SK-N-SH treated with all-trans-retinoic acid at 6 μM for 48 hours (cell line): ENCODE measurements at regions not wholly inside any gene's neighbourhood (a gene's known extent, or its start where the extent isn't known, plus 50 kb on each side); places are given as distances from the start of the nearest gene placed in this dataset.

Experiments
- ATAC-seq: fragments of 200-7000 bp; cut with Tn5 transposase; 3 replicates; pipeline ENCODE4 v1.9.1; 2020; ENCODE audit warnings: mild to moderate bottlenecking, moderate library complexity
- ARNTL ChIP-seq: fragments of 450-650 bp; formaldehyde crosslinking; IDR thresholded peaks from 2 replicates; pipeline ENCODE4 v1.5.0; 2020; ENCODE audit warnings: low read depth, mild to moderate bottlenecking, moderate library complexity, borderline replicate concordance
- BACH2 ChIP-seq: fragments of 250-450 bp; sonication (Bioruptor Pico); IDR thresholded peaks from 2 replicates; pipeline ENCODE4 v1.9.0; 2021; ENCODE audit warnings: mild to moderate bottlenecking, borderline replicate concordance
- CSDC2 ChIP-seq: fragments of 250-450 bp; sonication (Bioruptor Pico); IDR thresholded peaks from 2 replicates; pipeline ENCODE4 v1.5.0; 2020; ENCODE audit warnings: mild to moderate bottlenecking, moderate library complexity
- ISL1 ChIP-seq: fragments of 250-450 bp; sonication (Bioruptor Pico); IDR thresholded peaks from 2 replicates; pipeline ENCODE4 v2.1.2; 2022; ENCODE audit warnings: mild to moderate bottlenecking, moderate library complexity
- OSR1 ChIP-seq: fragments of 250-450 bp; sonication (Bioruptor Pico); IDR thresholded peaks from 2 replicates; pipeline ENCODE4 v1.8.0; 2022; ENCODE audit warnings: moderate library complexity, mild to moderate bottlenecking, inconsistent platforms
- PPARA ChIP-seq: fragments of 250-450 bp; sonication (Bioruptor Pico); IDR thresholded peaks from 2 replicates; pipeline ENCODE4 v1.5.0; 2020; ENCODE audit warnings: mild to moderate bottlenecking, borderline replicate concordance
- RARB ChIP-seq: fragments of 250-450 bp; sonication (Bioruptor Pico); IDR thresholded peaks from 2 replicates; pipeline ENCODE4 v1.8.0; 2021; ENCODE audit warnings: mild to moderate bottlenecking, moderate library complexity
- TCF4 ChIP-seq: fragments of 250-450 bp; sonication (Bioruptor Pico); IDR thresholded peaks from 2 replicates; pipeline ENCODE4 v1.8.0; 2021; ENCODE audit warnings: mild to moderate bottlenecking, moderate library complexity, borderline replicate concordance
- TOX ChIP-seq: fragments of 250-450 bp; sonication (Bioruptor Pico); IDR thresholded peaks from 2 replicates; pipeline ENCODE4 v1.8.0; 2021; ENCODE audit warnings: mild to moderate bottlenecking, moderate library complexity, borderline replicate concordance
- ZC3H10 ChIP-seq: fragments of 250-450 bp; sonication (Bioruptor Pico); IDR thresholded peaks from 2 replicates; pipeline ENCODE4 v1.5.1; 2021; ENCODE audit warnings: mild to moderate bottlenecking, moderate library complexity
- ZFP30 ChIP-seq: fragments of 450-650 bp; formaldehyde crosslinking; IDR thresholded peaks from 2 replicates; pipeline ENCODE4 v1.5.0; 2022; ENCODE audit warnings: mild to moderate bottlenecking, moderate library complexity
- ZNF70 ChIP-seq: fragments of 450-650 bp; formaldehyde crosslinking; IDR thresholded peaks from 2 replicates; pipeline ENCODE4 v1.5.0; 2020; ENCODE audit warnings: mild to moderate bottlenecking, moderate library complexity
- ZNF8 ChIP-seq: fragments of 450-650 bp; formaldehyde crosslinking; IDR thresholded peaks from 2 replicates; pipeline ENCODE4 v1.5.0; 2020; ENCODE audit warnings: mild to moderate bottlenecking, moderate library complexity
- TF ChIP-seq, protein P1 (sequence below): fragments of 250-450 bp; sonication (Bioruptor Pico); IDR thresholded peaks from 2 replicates; pipeline ENCODE4 v1.5.1; 2021; ENCODE audit warnings: mild to moderate bottlenecking, moderate library complexity
- TF ChIP-seq, protein P2 (sequence below): fragments of 250-450 bp; sonication (Bioruptor Pico); IDR thresholded peaks from 2 replicates; pipeline ENCODE4 v1.5.1; 2020; ENCODE audit warnings: low read depth, mild to moderate bottlenecking, moderate library complexity
- TF ChIP-seq, protein P3 (sequence below): fragments of 250-450 bp; sonication (Bioruptor Pico); IDR thresholded peaks from 2 replicates; pipeline ENCODE4 v1.8.0; 2020; ENCODE audit warnings: mild to moderate bottlenecking, moderate library complexity, borderline replicate concordance
- TF ChIP-seq, protein P4 (sequence below): fragments of 250-450 bp; sonication (Bioruptor Pico); IDR thresholded peaks from 2 replicates; pipeline ENCODE4 v1.8.0; 2021; ENCODE audit warnings: low read depth, mild to moderate bottlenecking, moderate library complexity, borderline replicate concordance
- TF ChIP-seq, protein P5 (sequence below): fragments of 250-450 bp; sonication (Bioruptor Pico); IDR thresholded peaks from 2 replicates; pipeline ENCODE4 v1.5.0; 2020; ENCODE audit warnings: mild to moderate bottlenecking, moderate library complexity

DNA sequence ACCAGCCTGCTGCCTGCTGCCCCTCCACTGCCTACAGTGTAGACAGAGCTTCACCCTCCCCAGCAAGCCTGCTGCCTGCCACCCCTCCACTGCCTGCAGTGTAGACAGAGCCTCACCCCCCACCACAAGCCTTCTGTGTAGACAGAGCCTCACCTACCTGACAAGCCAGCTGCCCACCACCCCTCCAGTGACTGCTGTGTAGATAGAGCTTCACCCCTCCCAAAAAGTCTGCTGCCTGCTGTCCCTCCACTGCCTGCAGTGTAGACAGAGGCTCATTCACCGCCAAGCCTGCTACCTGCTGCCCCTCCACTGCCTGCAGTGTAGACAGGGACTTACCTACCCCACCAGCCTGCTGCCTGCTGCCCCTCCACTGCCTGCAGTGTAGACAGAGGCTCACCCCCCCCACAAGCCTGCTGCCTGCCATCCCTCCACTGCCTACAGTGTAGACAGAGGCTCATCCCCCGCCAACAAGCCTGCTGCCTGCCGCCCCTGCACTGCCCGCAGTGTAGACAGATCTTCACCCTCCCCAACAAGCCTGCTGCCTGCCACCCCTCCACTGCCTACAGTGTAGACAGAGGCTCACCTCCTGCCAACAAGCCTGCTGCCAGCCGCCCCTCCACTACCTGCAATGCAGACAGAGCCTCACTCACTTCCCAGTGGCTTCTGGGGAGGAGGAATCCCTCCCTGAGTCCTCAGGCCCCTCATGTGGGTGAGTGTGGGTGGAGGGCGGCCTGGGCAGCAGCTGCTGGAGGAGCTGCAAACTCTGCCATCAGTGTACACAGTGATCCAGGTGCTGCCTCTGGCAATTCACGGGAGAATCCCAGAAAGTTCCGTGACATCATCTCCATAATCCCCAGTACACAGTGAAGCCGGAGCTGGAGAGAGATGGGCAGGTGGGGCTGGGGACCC is 140.9 kb downstream of the DLL1 start:
- no peak for TF ChIP-seq ZNF8 (CRISPR knock-in tag)
- TF ChIP-seq, protein P1, sequence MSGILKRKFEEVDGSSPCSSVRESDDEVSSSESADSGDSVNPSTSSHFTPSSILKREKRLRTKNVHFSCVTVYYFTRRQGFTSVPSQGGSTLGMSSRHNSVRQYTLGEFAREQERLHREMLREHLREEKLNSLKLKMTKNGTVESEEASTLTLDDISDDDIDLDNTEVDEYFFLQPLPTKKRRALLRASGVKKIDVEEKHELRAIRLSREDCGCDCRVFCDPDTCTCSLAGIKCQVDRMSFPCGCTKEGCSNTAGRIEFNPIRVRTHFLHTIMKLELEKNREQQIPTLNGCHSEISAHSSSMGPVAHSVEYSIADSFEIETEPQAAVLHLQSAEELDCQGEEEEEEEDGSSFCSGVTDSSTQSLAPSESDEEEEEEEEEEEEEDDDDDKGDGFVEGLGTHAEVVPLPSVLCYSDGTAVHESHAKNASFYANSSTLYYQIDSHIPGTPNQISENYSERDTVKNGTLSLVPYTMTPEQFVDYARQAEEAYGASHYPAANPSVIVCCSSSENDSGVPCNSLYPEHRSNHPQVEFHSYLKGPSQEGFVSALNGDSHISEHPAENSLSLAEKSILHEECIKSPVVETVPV = no peak
- TF ChIP-seq, protein P2, sequence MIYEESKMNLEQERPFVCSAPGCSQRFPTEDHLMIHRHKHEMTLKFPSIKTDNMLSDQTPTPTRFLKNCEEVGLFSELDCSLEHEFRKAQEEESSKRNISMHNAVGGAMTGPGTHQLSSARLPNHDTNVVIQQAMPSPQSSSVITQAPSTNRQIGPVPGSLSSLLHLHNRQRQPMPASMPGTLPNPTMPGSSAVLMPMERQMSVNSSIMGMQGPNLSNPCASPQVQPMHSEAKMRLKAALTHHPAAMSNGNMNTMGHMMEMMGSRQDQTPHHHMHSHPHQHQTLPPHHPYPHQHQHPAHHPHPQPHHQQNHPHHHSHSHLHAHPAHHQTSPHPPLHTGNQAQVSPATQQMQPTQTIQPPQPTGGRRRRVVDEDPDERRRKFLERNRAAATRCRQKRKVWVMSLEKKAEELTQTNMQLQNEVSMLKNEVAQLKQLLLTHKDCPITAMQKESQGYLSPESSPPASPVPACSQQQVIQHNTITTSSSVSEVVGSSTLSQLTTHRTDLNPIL (CRISPR knock-in tag) = no peak
- TF ChIP-seq, protein P3, sequence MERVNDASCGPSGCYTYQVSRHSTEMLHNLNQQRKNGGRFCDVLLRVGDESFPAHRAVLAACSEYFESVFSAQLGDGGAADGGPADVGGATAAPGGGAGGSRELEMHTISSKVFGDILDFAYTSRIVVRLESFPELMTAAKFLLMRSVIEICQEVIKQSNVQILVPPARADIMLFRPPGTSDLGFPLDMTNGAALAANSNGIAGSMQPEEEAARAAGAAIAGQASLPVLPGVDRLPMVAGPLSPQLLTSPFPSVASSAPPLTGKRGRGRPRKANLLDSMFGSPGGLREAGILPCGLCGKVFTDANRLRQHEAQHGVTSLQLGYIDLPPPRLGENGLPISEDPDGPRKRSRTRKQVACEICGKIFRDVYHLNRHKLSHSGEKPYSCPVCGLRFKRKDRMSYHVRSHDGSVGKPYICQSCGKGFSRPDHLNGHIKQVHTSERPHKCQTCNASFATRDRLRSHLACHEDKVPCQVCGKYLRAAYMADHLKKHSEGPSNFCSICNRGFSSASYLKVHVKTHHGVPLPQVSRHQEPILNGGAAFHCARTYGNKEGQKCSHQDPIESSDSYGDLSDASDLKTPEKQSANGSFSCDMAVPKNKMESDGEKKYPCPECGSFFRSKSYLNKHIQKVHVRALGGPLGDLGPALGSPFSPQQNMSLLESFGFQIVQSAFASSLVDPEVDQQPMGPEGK = no peak
- no peak for TF ChIP-seq ZC3H10
- TF ChIP-seq ISL1 (CRISPR knock-in tag) = no peak
- TF ChIP-seq TCF4 = no peak
- no peak for TF ChIP-seq OSR1 (CRISPR knock-in tag)
- TF ChIP-seq, all 23 proteins: peak for 0
- ATAC-seq = no peak

DNA sequence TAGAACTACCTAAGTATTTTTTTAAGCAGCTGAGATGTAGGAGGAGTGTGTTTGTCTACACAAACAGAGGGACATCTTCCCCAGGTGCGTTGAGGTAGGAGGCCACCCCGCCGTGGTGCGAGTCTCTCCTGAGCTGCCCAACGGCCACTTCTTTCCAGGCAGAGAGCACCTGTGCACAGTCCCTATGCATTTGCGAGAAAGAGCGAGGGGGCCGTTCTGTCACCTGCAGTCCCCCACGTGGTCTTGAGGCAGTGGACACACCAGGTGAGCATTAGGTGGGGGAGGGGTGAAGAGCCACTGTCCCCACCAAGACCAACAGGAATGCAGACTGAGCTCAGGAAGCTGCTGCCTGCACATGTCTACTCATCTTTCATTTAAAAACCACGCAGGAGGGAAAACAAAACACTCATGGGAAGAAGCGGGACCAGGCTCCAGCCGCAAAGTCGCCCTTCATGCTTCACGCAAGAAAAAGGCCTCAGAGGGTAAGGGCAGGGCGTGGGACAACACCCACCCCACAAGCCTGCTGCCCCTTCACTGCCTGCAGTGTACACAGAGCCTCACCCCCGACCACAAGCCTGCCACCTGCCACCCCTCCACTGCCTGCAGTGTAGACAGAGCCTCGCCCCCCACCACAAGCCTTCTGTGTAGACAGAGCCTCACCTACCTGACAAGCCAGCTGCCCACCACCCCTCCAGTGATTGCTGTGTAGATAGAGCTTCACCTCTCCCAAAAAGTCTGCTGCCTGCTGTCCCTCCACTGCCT is 142.0 kb downstream of the DLL1 start:
- TF ChIP-seq PPARA (no peak), ISL1 (CRISPR knock-in tag) (no peak), ZFP30 (CRISPR knock-in tag) (no peak), ZNF8 (CRISPR knock-in tag) (no peak), ZNF70 (no peak), RARB (CRISPR knock-in tag) (no peak), TOX (no peak), BACH2 (CRISPR knock-in tag) (no peak), TCF4 (no peak), ARNTL (CRISPR knock-in tag) (no peak), CSDC2 (CRISPR knock-in tag) (no peak), ZC3H10 (no peak)
- TF ChIP-seq, protein P2 (CRISPR knock-in tag) = no peak
- TF ChIP-seq, protein P4, sequence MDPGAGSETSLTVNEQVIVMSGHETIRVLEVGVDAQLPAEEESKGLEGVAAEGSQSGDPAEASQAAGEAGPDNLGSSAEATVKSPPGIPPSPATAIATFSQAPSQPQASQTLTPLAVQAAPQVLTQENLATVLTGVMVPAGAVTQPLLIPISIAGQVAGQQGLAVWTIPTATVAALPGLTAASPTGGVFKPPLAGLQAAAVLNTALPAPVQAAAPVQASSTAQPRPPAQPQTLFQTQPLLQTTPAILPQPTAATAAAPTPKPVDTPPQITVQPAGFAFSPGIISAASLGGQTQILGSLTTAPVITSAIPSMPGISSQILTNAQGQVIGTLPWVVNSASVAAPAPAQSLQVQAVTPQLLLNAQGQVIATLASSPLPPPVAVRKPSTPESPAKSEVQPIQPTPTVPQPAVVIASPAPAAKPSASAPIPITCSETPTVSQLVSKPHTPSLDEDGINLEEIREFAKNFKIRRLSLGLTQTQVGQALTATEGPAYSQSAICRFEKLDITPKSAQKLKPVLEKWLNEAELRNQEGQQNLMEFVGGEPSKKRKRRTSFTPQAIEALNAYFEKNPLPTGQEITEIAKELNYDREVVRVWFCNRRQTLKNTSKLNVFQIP (CRISPR knock-in tag) = no peak
- TF ChIP-seq, protein P5, sequence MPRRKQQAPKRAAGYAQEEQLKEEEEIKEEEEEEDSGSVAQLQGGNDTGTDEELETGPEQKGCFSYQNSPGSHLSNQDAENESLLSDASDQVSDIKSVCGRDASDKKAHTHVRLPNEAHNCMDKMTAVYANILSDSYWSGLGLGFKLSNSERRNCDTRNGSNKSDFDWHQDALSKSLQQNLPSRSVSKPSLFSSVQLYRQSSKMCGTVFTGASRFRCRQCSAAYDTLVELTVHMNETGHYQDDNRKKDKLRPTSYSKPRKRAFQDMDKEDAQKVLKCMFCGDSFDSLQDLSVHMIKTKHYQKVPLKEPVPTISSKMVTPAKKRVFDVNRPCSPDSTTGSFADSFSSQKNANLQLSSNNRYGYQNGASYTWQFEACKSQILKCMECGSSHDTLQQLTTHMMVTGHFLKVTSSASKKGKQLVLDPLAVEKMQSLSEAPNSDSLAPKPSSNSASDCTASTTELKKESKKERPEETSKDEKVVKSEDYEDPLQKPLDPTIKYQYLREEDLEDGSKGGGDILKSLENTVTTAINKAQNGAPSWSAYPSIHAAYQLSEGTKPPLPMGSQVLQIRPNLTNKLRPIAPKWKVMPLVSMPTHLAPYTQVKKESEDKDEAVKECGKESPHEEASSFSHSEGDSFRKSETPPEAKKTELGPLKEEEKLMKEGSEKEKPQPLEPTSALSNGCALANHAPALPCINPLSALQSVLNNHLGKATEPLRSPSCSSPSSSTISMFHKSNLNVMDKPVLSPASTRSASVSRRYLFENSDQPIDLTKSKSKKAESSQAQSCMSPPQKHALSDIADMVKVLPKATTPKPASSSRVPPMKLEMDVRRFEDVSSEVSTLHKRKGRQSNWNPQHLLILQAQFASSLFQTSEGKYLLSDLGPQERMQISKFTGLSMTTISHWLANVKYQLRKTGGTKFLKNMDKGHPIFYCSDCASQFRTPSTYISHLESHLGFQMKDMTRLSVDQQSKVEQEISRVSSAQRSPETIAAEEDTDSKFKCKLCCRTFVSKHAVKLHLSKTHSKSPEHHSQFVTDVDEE (CRISPR knock-in tag) = no peak
- TF ChIP-seq, protein P3 = no peak
- TF ChIP-seq, protein P1 = no peak
- TF ChIP-seq, all 23 proteins: peak for 0
- ATAC-seq = no peak
